IMR-90 (cell line): ENCODE measurements at regions not wholly inside any gene's neighbourhood (a gene's known extent, or its start where the extent isn't known, plus 50 kb on each side); places are given as distances from the start of the nearest gene placed in this dataset.

ENCODE experiments used
- ATAC-seq: fragments of 200-7000 bp; cut with Tn5 transposase; 2 replicates; pipeline ENCODE4 v1.9.1; 2020; ENCODE audit warnings: low read depth, mild to moderate bottlenecking, moderate library complexity
- BruUV-seq: library from RNA; stranded (reverse); fragments of 400-500 nt; replicated peaks from 2 replicates; lab custom pipeline; 2021; lab: Mats Ljungman, UMichigan
- CTCF ChIA-PET: fragments of 300-600 bp; formaldehyde crosslinking; extraction: SDS; loops from one replicate; lab custom pipeline; 2021; ENCODE audit warnings: antibody characterized with exemption; lab: Yijun Ruan, JAX
- POLR2A ChIA-PET: fragments of 300-600 bp; sonication (Branson Sonifier 250); formaldehyde crosslinking; loops from one replicate; lab custom pipeline; 2022; ENCODE audit warnings: antibody characterized with exemption; ENCODE audit not compliant: unreplicated experiment; lab: Charles Lee
- DNase-seq: peaks from one replicate; pipeline ENCODE4 v3.0.0; 2013
- H2AFZ ChIP-seq: replicated peaks from 2 replicates; pipeline ENCODE3; 2013; ENCODE audit warnings: low read length, mild to moderate bottlenecking; ENCODE audit not compliant: poor library complexity
- H2AK5ac ChIP-seq: 2 replicates; pipeline ENCODE4 v1.6.1; 2013; ENCODE audit warnings: low read depth, low read length, inconsistent platforms
- H2AK9ac ChIP-seq: replicated peaks from 2 replicates; pipeline ENCODE3; 2013; ENCODE audit warnings: mild to moderate bottlenecking, low read depth, low read length, moderate library complexity; ENCODE audit not compliant: poor library complexity
- H2BK120ac ChIP-seq: 2 replicates; pipeline ENCODE4 v1.6.1; 2013; ENCODE audit warnings: low read depth, low read length, inconsistent platforms
- H2BK15ac ChIP-seq: 3 replicates; pipeline ENCODE4 v1.6.1; 2013; ENCODE audit warnings: low read depth, low read length, inconsistent platforms
- H2BK20ac ChIP-seq: 2 replicates; pipeline ENCODE4 v1.6.1; 2013; ENCODE audit warnings: low read depth, mild to moderate bottlenecking, inconsistent platforms, low read length, moderate library complexity
- H2BK5ac ChIP-seq: 2 replicates; pipeline ENCODE4 v1.6.1; 2013; ENCODE audit warnings: mild to moderate bottlenecking, low read depth, low read length, inconsistent platforms; ENCODE audit not compliant: poor library complexity, severe bottlenecking
- H3K14ac ChIP-seq: replicated peaks from 2 replicates; pipeline ENCODE4 v1.6.1; 2013; ENCODE audit warnings: low read depth, low read length, inconsistent platforms
- H3K18ac ChIP-seq: 2 replicates; pipeline ENCODE4 v1.6.1; 2013; ENCODE audit warnings: low read depth, low read length, control low read depth
- H3K23ac ChIP-seq: 2 replicates; pipeline ENCODE4 v1.6.1; 2013; ENCODE audit warnings: low read depth, low read length, inconsistent platforms
- H3K27ac ChIP-seq: 2 replicates; pipeline ENCODE4 v1.5.1; 2013; ENCODE audit warnings: mild to moderate bottlenecking, control low read depth, low read length; ENCODE audit not compliant: insufficient read depth
- H3K27me3 ChIP-seq: 2 replicates; pipeline ENCODE4 v1.6.1; 2013; ENCODE audit warnings: low read length; ENCODE audit not compliant: control insufficient read depth, insufficient read depth
- H3K36me3 ChIP-seq: 2 replicates; pipeline ENCODE4 v1.6.1; 2013; ENCODE audit warnings: low read length, mixed read lengths; ENCODE audit not compliant: control insufficient read depth, insufficient read depth
- H3K4ac ChIP-seq: 2 replicates; pipeline ENCODE4 v1.6.1; 2013; ENCODE audit warnings: low read depth, low read length, inconsistent platforms
- H3K4me1 ChIP-seq: 2 replicates; pipeline ENCODE4 v1.6.1; 2013; ENCODE audit warnings: low read length, mixed read lengths; ENCODE audit not compliant: control insufficient read depth, insufficient read depth
- H3K4me2 ChIP-seq: 2 replicates; pipeline ENCODE4 v1.6.1; 2013; ENCODE audit warnings: low read depth, mild to moderate bottlenecking, control low read depth, low read length, moderate library complexity
- H3K4me3 ChIP-seq: 2 replicates; pipeline ENCODE4 v1.5.1; 2013; ENCODE audit warnings: low read depth, mild to moderate bottlenecking, control low read depth, low read length, moderate library complexity; ENCODE audit not compliant: insufficient read depth
- H3K56ac ChIP-seq: 2 replicates; pipeline ENCODE4 v1.6.1; 2013; ENCODE audit warnings: low read length, inconsistent platforms; ENCODE audit not compliant: insufficient read depth; ENCODE audit errors: extremely low read depth
- H3K79me1 ChIP-seq, 2 experiments: 2 replicates each; pipeline ENCODE4 v1.6.1; 2013; ENCODE audit warnings: low read length in 2 of 2, inconsistent platforms in 1 of 2, low read depth in 1 of 2
- H3K9ac ChIP-seq: 2 replicates; pipeline ENCODE4 v1.6.1; 2013; ENCODE audit warnings: low read depth, low read length, control low read depth
- H3K9me1 ChIP-seq: 2 replicates; pipeline ENCODE4 v1.6.1; 2013; ENCODE audit warnings: low read length, inconsistent platforms; ENCODE audit not compliant: insufficient read depth
- H3K9me3 ChIP-seq: 2 replicates; pipeline ENCODE4 v1.6.1; 2013; ENCODE audit warnings: low read length; ENCODE audit not compliant: control insufficient read depth, insufficient read depth
- H4K20me1 ChIP-seq: 2 replicates; pipeline ENCODE4 v1.6.1; 2013; ENCODE audit warnings: low read length, inconsistent platforms; ENCODE audit not compliant: insufficient read depth
- H4K5ac ChIP-seq: 2 replicates; pipeline ENCODE4 v1.6.1; 2013; ENCODE audit warnings: mild to moderate bottlenecking, low read depth, low read length, control low read depth
- H4K8ac ChIP-seq, 2 experiments: 2 replicates each; pipeline ENCODE4 v1.6.1; 2013; ENCODE audit warnings: low read depth in 2 of 2, low read length in 2 of 2, control low read depth in 1 of 2, inconsistent platforms in 1 of 2
- H4K91ac ChIP-seq: 2 replicates; pipeline ENCODE4 v1.6.1; 2013; ENCODE audit warnings: low read depth, low read length, inconsistent platforms; ENCODE audit not compliant: insufficient read depth
- BHLHE40 ChIP-seq: fragments of 150-350 bp; IDR thresholded peaks from 2 replicates; pipeline ENCODE4 v1.6.1; 2016; ENCODE audit warnings: mild to moderate bottlenecking, low read depth, low read length
- CEBPB ChIP-seq: IDR thresholded peaks from 2 replicates; pipeline ENCODE4 v1.6.1; 2012; ENCODE audit warnings: low read depth, low read length, improper control_type of control experiment
- CHD1 ChIP-seq: IDR thresholded peaks from 2 replicates; pipeline ENCODE4 v1.6.1; 2012; ENCODE audit warnings: low read depth, low read length, improper control_type of control experiment
- ELK1 ChIP-seq: fragments of 150-350 bp; IDR thresholded peaks from 2 replicates; pipeline ENCODE4 v1.6.1; 2016; ENCODE audit warnings: low read depth, mild to moderate bottlenecking, low read length, moderate library complexity, borderline replicate concordance
- FOS ChIP-seq: fragments of 150-350 bp; IDR thresholded peaks from 2 replicates; pipeline ENCODE4 v1.6.1; 2016; ENCODE audit warnings: low read depth, low read length
- MAFK ChIP-seq: IDR thresholded peaks from 2 replicates; pipeline ENCODE4 v1.6.1; 2012; ENCODE audit warnings: low read depth, low read length, improper control_type of control experiment
- MAZ ChIP-seq: IDR thresholded peaks from 2 replicates; pipeline ENCODE4 v1.6.1; 2012; ENCODE audit warnings: low read depth, mild to moderate bottlenecking, low read length, improper control_type of control experiment, moderate library complexity, borderline replicate concordance
- MXI1 ChIP-seq: IDR thresholded peaks from 2 replicates; pipeline ENCODE4 v1.6.1; 2012; ENCODE audit warnings: low read depth, mild to moderate bottlenecking, low read length, moderate library complexity, borderline replicate concordance
- NFE2L2 ChIP-seq: fragments of 150-350 bp; IDR thresholded peaks from 2 replicates; pipeline ENCODE4 v1.6.1; 2016; ENCODE audit warnings: low read depth, mild to moderate bottlenecking, low read length
- POLR2A ChIP-seq: IDR thresholded peaks from 2 replicates; pipeline ENCODE4 v1.6.1; 2012; ENCODE audit warnings: mild to moderate bottlenecking, low read depth, low read length
- RAD21 ChIP-seq: IDR thresholded peaks from 2 replicates; pipeline ENCODE4 v1.6.1; 2012; ENCODE audit warnings: low read length, improper control_type of control experiment
- RCOR1 ChIP-seq: IDR thresholded peaks from 2 replicates; pipeline ENCODE4 v1.6.1; 2012; ENCODE audit warnings: mild to moderate bottlenecking, low read length, improper control_type of control experiment; ENCODE audit not compliant: insufficient replicate concordance
- RFX5 ChIP-seq: IDR thresholded peaks from 2 replicates; pipeline ENCODE4 v1.8.0; 2012; ENCODE audit warnings: low read depth, mild to moderate bottlenecking, low read length, moderate library complexity
- SMC3 ChIP-seq: fragments of 150-350 bp; IDR thresholded peaks from 2 replicates; pipeline ENCODE4 v1.6.1; 2016; ENCODE audit warnings: low read depth, mild to moderate bottlenecking, antibody characterized with exemption, low read length, moderate library complexity
- WGBS, 2 experiments: methylation state at CpG; one replicate each; pipeline versions ENCODE4 v1.1.5 to v1.1.7; 2013; ENCODE audit warnings: missing lambda C conversion rate in 2 of 2; ENCODE audit not compliant: insufficient read length in 1 of 2; ENCODE audit errors: extremely low coverage in 2 of 2; 5-methylcytosine and 5-hydroxymethylcytosine counted together
- dilution Hi-C: fragments of 300-500 bp; cut with HindIII; formaldehyde crosslinking; loops from one replicate; pipeline ENCODE4 v1.14.3; 2018; ENCODE audit warnings: low sequenced_read_pairs; ENCODE audit not compliant: unreplicated experiment
- in situ Hi-C: fragments of 300-500 bp; cut with MboI; formaldehyde crosslinking; loops from 3 replicates; pipeline ENCODE4 v1.14.3; 2019; ENCODE audit warnings: low sequenced_read_pairs, inconsistent platforms, mixed read lengths
- intact Hi-C: fragments of 100-400 bp; cut with micrococcal nuclease; formaldehyde crosslinking; loops from 2 replicates; pipeline ENCODE4 v1.10.0; 2022
- TF ChIP-seq, protein P1 (sequence below): conservative IDR thresholded peaks from 2 replicates; pipeline ENCODE4 v1.5.1; 2012; ENCODE audit warnings: mild to moderate bottlenecking, low read depth, low read length, improper control_type of control experiment
- TF ChIP-seq, protein P2 (sequence below): fragments of 150-350 bp; IDR thresholded peaks from 2 replicates; pipeline ENCODE4 v1.6.1; 2017; ENCODE audit warnings: mild to moderate bottlenecking, antibody characterized with exemption, low read length, low read depth

DNA sequence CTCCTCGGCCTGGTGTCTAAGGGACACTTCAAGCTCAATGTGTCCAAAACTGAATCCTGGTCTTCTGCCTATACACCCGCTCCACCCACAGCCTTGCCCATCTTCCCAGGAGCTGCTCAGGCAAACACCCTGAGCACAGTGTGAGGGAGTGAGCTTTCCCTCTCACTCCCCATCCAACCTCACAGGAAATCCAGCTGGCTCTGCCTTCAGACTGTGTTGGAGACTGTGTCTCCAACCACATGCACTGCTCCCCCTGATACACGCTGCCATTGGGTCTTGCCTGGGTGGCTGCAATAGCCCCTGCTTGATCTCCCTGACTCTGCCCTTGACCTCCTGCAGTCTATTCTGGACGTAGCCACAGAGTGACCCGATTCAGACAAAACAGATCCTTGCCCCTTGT is 319.5 kb upstream of the MSX2 start:
- CTCF ChIA-PET: interaction anchor here (1.0 kb wide), 1 partner anchor 9 kb away, joined by 3 read pairs; no protein-coding TSS in a partner anchor
- no peaks in the 10 kb centered on the region for H3K36me3 ChIP-seq
- H3K18ac ChIP-seq: no peak overlapping the region
- H3K23ac ChIP-seq: no peak overlapping the region
- no peak overlapping the region for H3K27ac ChIP-seq
- no peak for DNase-seq
- ATAC-seq: no peak
- in situ Hi-C loops: loop anchor here (25.0 kb wide), 1 partner anchor 332 kb away; no protein-coding TSS in a partner anchor
- no peak overlapping the region for H2BK15ac ChIP-seq
- WGBS, 2 experiments: 60% methylated on average over 1 of the region's 5 CpGs; no CpG with 5 or more reads in 1 of the 2 experiments
- H3K4me2 ChIP-seq: no peak overlapping the region
- H3K27me3 ChIP-seq: peaks cover 23% of the 10 kb centered on the region
- no peaks in the 10 kb centered on the region for H3K9me1 ChIP-seq
- H3K4me1 ChIP-seq: no peaks in the 10 kb centered on the region
- no peak overlapping the region for H2AK5ac ChIP-seq
- H3K56ac ChIP-seq: no peak overlapping the region
- H2BK20ac ChIP-seq: no peak overlapping the region
- no peak overlapping the region for H2AK9ac ChIP-seq
- H2BK5ac ChIP-seq: no peak overlapping the region
- no peak overlapping the region for H2AFZ ChIP-seq
- H3K9ac ChIP-seq: no peak overlapping the region
- no peaks in the 10 kb centered on the region for H3K79me1 ChIP-seq
- intact Hi-C loops: no loop called here
- no peak overlapping the region for H3K4ac ChIP-seq
- H3K4me3 ChIP-seq: no peak overlapping the region
- no peak overlapping the region for H4K8ac ChIP-seq
- POLR2A ChIA-PET: no interaction called here
- no peaks in the 10 kb centered on the region for H4K20me1 ChIP-seq
- TF ChIP-seq SMC3 (no peak), RAD21 (no peak), POLR2A (no peak), RFX5 (no peak), FOS (no peak), ELK1 (no peak), CEBPB (no peak), MXI1 (no peak), MAZ (no peak), NFE2L2 (no peak), RCOR1 (no peak), MAFK (no peak), BHLHE40 (no peak), CHD1 (no peak)
- TF ChIP-seq, protein P1, sequence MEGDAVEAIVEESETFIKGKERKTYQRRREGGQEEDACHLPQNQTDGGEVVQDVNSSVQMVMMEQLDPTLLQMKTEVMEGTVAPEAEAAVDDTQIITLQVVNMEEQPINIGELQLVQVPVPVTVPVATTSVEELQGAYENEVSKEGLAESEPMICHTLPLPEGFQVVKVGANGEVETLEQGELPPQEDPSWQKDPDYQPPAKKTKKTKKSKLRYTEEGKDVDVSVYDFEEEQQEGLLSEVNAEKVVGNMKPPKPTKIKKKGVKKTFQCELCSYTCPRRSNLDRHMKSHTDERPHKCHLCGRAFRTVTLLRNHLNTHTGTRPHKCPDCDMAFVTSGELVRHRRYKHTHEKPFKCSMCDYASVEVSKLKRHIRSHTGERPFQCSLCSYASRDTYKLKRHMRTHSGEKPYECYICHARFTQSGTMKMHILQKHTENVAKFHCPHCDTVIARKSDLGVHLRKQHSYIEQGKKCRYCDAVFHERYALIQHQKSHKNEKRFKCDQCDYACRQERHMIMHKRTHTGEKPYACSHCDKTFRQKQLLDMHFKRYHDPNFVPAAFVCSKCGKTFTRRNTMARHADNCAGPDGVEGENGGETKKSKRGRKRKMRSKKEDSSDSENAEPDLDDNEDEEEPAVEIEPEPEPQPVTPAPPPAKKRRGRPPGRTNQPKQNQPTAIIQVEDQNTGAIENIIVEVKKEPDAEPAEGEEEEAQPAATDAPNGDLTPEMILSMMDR: no peak
- TF ChIP-seq, protein P2, sequence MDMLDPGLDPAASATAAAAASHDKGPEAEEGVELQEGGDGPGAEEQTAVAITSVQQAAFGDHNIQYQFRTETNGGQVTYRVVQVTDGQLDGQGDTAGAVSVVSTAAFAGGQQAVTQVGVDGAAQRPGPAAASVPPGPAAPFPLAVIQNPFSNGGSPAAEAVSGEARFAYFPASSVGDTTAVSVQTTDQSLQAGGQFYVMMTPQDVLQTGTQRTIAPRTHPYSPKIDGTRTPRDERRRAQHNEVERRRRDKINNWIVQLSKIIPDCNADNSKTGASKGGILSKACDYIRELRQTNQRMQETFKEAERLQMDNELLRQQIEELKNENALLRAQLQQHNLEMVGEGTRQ: no peak
- H4K5ac ChIP-seq: no peak overlapping the region
- dilution Hi-C loops: no loop called here
- H2BK120ac ChIP-seq: no peak overlapping the region
- no peak overlapping the region for H4K91ac ChIP-seq
- no TSS peak for BruUV-seq
- no peak overlapping the region for H3K14ac ChIP-seq
- H3K9me3 ChIP-seq: no peaks in the 10 kb centered on the region
